ENCODE measurements at regions not wholly inside any gene's neighbourhood (a gene's known extent, or its start where the extent isn't known, plus 50 kb on each side); places are given as distances from the start of the nearest gene placed in this dataset.

DNA sequence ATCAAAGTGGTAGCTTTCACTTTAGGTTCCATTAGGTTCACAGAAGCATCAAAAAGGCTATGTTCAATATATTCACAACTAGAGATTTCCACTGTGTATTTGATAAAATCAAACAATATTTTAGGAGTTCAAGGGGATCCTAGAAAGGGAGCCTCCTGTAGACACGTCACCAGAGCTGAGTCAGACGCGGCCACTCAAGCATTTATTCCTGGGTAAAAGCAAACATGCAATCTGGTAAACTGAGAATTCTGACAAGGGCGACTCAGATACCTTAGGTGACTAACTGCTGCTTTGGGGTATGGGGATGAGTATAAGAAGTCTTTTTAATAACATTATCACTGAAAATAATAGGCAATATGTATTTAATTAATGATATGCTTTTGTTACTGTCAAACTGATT lies 118.7 kb upstream of the HMGN3 start:
- TF ChIP-seq, protein P1, sequence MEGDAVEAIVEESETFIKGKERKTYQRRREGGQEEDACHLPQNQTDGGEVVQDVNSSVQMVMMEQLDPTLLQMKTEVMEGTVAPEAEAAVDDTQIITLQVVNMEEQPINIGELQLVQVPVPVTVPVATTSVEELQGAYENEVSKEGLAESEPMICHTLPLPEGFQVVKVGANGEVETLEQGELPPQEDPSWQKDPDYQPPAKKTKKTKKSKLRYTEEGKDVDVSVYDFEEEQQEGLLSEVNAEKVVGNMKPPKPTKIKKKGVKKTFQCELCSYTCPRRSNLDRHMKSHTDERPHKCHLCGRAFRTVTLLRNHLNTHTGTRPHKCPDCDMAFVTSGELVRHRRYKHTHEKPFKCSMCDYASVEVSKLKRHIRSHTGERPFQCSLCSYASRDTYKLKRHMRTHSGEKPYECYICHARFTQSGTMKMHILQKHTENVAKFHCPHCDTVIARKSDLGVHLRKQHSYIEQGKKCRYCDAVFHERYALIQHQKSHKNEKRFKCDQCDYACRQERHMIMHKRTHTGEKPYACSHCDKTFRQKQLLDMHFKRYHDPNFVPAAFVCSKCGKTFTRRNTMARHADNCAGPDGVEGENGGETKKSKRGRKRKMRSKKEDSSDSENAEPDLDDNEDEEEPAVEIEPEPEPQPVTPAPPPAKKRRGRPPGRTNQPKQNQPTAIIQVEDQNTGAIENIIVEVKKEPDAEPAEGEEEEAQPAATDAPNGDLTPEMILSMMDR (IDR thresholded peaks at IDR 0.05; ENCODE audit: insufficient read depth, low read length): no peak
- TF ChIP-seq POLR2AphosphoS5 (IDR thresholded peaks at IDR 0.05; ENCODE audit: low read depth) (no peak), SPI1 (IDR thresholded peaks at IDR 0.05; ENCODE audit: borderline replicate concordance, low read depth) (no peak), GABPA (IDR thresholded peaks at IDR 0.05; ENCODE audit: low read depth) (no peak)
- TF ChIP-seq, protein P2, sequence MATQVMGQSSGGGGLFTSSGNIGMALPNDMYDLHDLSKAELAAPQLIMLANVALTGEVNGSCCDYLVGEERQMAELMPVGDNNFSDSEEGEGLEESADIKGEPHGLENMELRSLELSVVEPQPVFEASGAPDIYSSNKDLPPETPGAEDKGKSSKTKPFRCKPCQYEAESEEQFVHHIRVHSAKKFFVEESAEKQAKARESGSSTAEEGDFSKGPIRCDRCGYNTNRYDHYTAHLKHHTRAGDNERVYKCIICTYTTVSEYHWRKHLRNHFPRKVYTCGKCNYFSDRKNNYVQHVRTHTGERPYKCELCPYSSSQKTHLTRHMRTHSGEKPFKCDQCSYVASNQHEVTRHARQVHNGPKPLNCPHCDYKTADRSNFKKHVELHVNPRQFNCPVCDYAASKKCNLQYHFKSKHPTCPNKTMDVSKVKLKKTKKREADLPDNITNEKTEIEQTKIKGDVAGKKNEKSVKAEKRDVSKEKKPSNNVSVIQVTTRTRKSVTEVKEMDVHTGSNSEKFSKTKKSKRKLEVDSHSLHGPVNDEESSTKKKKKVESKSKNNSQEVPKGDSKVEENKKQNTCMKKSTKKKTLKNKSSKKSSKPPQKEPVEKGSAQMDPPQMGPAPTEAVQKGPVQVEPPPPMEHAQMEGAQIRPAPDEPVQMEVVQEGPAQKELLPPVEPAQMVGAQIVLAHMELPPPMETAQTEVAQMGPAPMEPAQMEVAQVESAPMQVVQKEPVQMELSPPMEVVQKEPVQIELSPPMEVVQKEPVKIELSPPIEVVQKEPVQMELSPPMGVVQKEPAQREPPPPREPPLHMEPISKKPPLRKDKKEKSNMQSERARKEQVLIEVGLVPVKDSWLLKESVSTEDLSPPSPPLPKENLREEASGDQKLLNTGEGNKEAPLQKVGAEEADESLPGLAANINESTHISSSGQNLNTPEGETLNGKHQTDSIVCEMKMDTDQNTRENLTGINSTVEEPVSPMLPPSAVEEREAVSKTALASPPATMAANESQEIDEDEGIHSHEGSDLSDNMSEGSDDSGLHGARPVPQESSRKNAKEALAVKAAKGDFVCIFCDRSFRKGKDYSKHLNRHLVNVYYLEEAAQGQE (IDR thresholded peaks at IDR 0.05; ENCODE audit: insufficient replicate concordance, low read depth): no peak

Data from HL-60 (cell line).